Mammary epithelial cell (primary cell): ENCODE measurements at regions not wholly inside any gene's neighbourhood (a gene's known extent, or its start where the extent isn't known, plus 50 kb on each side); places are given as distances from the start of the nearest gene placed in this dataset.

Experiments
- EZH2 ChIP-seq: IDR thresholded peaks from 2 replicates; pipeline ENCODE4 v1.6.1; 2012; ENCODE audit warnings: low read length, inconsistent platforms, borderline replicate concordance
- TF ChIP-seq, protein P1 (sequence below), 2 donors: IDR thresholded peaks in 1 of 2; conservative IDR thresholded peaks in 1 of 2; 2 replicates each; pipeline ENCODE4 v1.5.1; 2011 to 2012; ENCODE audit warnings: inconsistent platforms in 2 of 2, low read length in 2 of 2, mild to moderate bottlenecking in 2 of 2, control low read depth in 1 of 2, low read depth in 1 of 2; ENCODE audit not compliant: insufficient read depth in 1 of 2; ENCODE audit errors: extremely low read depth in 1 of 2

DNA sequence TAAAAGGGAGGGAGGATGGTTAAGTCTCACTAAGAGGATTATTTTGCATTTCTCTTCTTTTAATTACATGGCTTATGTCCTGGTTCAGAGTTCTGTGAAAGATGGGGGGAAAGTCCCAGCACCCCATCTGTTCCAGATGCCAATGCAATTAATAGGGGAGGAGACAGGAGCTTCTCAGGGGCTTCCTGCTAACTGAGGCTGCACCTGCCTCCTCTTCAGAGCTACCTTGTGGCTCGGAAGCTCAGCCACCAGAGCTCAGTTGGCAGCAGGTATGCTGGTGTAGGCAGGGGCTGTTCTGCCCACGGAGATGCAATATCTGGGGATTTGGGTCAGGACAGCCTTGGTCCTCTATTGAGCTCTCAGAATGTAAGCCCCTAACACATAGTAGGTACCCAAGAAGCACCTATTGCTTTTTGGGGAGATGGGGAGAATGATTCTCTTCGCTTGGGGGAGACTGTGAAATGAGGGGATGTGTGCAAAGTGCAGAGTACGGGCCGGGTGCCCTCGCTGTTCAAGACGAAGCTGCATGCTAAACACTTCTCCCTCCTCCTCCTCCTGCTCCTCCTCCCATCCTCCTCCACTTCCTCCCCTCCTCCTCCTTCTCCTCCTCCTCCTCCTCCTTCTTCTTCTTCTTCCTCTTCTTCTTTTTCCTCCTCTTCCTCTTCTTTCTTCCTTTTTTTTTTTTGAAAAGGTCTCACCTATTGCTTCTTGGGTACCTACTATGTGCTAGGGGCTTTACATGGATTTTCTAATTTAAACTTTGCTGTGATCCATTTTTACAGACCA is 279.0 kb downstream of the PTPRU start:
- TF ChIP-seq, protein P1, sequence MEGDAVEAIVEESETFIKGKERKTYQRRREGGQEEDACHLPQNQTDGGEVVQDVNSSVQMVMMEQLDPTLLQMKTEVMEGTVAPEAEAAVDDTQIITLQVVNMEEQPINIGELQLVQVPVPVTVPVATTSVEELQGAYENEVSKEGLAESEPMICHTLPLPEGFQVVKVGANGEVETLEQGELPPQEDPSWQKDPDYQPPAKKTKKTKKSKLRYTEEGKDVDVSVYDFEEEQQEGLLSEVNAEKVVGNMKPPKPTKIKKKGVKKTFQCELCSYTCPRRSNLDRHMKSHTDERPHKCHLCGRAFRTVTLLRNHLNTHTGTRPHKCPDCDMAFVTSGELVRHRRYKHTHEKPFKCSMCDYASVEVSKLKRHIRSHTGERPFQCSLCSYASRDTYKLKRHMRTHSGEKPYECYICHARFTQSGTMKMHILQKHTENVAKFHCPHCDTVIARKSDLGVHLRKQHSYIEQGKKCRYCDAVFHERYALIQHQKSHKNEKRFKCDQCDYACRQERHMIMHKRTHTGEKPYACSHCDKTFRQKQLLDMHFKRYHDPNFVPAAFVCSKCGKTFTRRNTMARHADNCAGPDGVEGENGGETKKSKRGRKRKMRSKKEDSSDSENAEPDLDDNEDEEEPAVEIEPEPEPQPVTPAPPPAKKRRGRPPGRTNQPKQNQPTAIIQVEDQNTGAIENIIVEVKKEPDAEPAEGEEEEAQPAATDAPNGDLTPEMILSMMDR (conservative IDR thresholded peaks at IDR 0.05 in 1 of 2, IDR thresholded peaks at IDR 0.05 in 1 of 2; ENCODE audit: extremely low read depth in 1 of 2, insufficient read depth in 1 of 2, low read depth in 1 of 2, low read length in 2 of 2) = no peak
- no peak for TF ChIP-seq EZH2
